Caco-2 (cell line): ENCODE measurements at regions not wholly inside any gene's neighbourhood (a gene's known extent, or its start where the extent isn't known, plus 50 kb on each side); places are given as distances from the start of the nearest gene placed in this dataset.

Source experiments
- BruUV-seq: library from RNA; stranded (reverse); fragments of 400-500 nt; replicated peaks from 2 replicates; lab custom pipeline; 2021; lab: Mats Ljungman, UMichigan
- CTCF ChIA-PET: fragments of 300-600 bp; sonication (Branson Sonifier 250); formaldehyde crosslinking; loops from one replicate; lab custom pipeline; 2022; ENCODE audit warnings: antibody characterized with exemption; lab: Charles Lee
- POLR2A ChIA-PET: fragments of 300-600 bp; sonication (Branson Sonifier 250); formaldehyde crosslinking; loops from one replicate; lab custom pipeline; 2022; ENCODE audit warnings: antibody characterized with exemption; lab: Charles Lee
- DNase-seq, 2 experiments: peaks; one replicate each; pipeline versions ENCODE4 v3.0.0 to v3.0.0-alpha.2; 2020 to 2022
- H3K27me3 ChIP-seq: replicated peaks from 2 replicates; pipeline ENCODE4 v1.6.0; 2011; ENCODE audit warnings: low read length; ENCODE audit not compliant: control insufficient read depth, insufficient read depth
- H3K36me3 ChIP-seq: 2 replicates; pipeline ENCODE4 v1.5.1; 2011; ENCODE audit warnings: low read length; ENCODE audit not compliant: control insufficient read depth, insufficient read depth
- H3K4me1 ChIP-seq: fragments of 250-450 bp; sonication (Bioruptor Pico); 2 replicates; pipeline ENCODE4 v1.5.1; 2020; ENCODE audit warnings: mild to moderate bottlenecking
- H3K4me3 ChIP-seq: 2 replicates; pipeline ENCODE4 v1.5.1; 2011; ENCODE audit warnings: low read depth, mild to moderate bottlenecking, control low read depth, low read length
- H3K9me3 ChIP-seq: fragments of 250-450 bp; sonication (Bioruptor Pico); 2 replicates; pipeline ENCODE4 v1.5.1; 2020; ENCODE audit warnings: mild to moderate bottlenecking, moderate library complexity
- H3K27ac Mint-ChIP-seq: one replicate; pipeline ENCODE4 v1.8.0; 2022; ENCODE audit warnings: mixed read lengths; ENCODE audit not compliant: unreplicated experiment
- H3K27me3 Mint-ChIP-seq: one replicate; pipeline ENCODE4 v1.8.0; 2022; ENCODE audit warnings: mixed read lengths; ENCODE audit not compliant: insufficient read depth, unreplicated experiment
- H3K36me3 Mint-ChIP-seq: one replicate; pipeline ENCODE4 v1.8.0; 2022; ENCODE audit warnings: mild to moderate bottlenecking, mixed read lengths; ENCODE audit not compliant: insufficient read depth, unreplicated experiment
- H3K4me1 Mint-ChIP-seq: one replicate; pipeline ENCODE4 v1.8.0; 2022; ENCODE audit warnings: low read depth, mixed read lengths; ENCODE audit not compliant: unreplicated experiment
- H3K4me3 Mint-ChIP-seq: one replicate; pipeline ENCODE4 v1.8.0; 2022; ENCODE audit warnings: mild to moderate bottlenecking, moderate library complexity, mixed read lengths; ENCODE audit not compliant: unreplicated experiment
- H3K9me3 Mint-ChIP-seq: one replicate; pipeline ENCODE4 v1.8.0; 2022; ENCODE audit warnings: mixed read lengths; ENCODE audit not compliant: unreplicated experiment
- intact Hi-C: fragments of 100-400 bp; cut with micrococcal nuclease; formaldehyde crosslinking; loops from one replicate; pipeline ENCODE4 v1.10.0; 2022; ENCODE audit not compliant: unreplicated experiment
- TF ChIP-seq, protein P1 (sequence below), 2 experiments: fragments of 200-600 bp in 1 of 2; IDR thresholded peaks; 1 replicate in 1 of 2; 2 replicates in 1 of 2; pipeline versions ENCODE4 v1.5.1 to v1.8.0; 2011 to 2022; ENCODE audit warnings: antibody characterized with exemption in 1 of 2, control low read depth in 1 of 2, inconsistent platforms in 1 of 2, low read depth in 1 of 2, low read length in 1 of 2, mild to moderate bottlenecking in 1 of 2, moderate library complexity in 1 of 2; ENCODE audit not compliant: insufficient read depth in 1 of 2, severe bottlenecking in 1 of 2, unreplicated experiment in 1 of 2

GRCh38 chr2:145289946-145290345 is 770.0 kb upstream of the ZEB2 start:
- no TSS peak for BruUV-seq
- H3K4me1 Mint-ChIP-seq: no peaks in the 10 kb centered on the region
- no peak overlapping the region for H3K27ac Mint-ChIP-seq
- ChIA-PET POLR2A (no interaction called here), CTCF (no interaction called here)
- Histone ChIP-seq H3K27me3 (no peaks in the 10 kb centered on the region), H3K36me3 (no peaks in the 10 kb centered on the region), H3K4me3 (no peak overlapping the region), H3K4me1 (no peaks in the 10 kb centered on the region), H3K9me3 (no peaks in the 10 kb centered on the region)
- DNase-seq: no peak
- peaks cover 11% of the 10 kb centered on the region for H3K27me3 Mint-ChIP-seq
- no peak overlapping the region for H3K4me3 Mint-ChIP-seq
- no peaks in the 10 kb centered on the region for H3K9me3 Mint-ChIP-seq
- TF ChIP-seq, protein P1, sequence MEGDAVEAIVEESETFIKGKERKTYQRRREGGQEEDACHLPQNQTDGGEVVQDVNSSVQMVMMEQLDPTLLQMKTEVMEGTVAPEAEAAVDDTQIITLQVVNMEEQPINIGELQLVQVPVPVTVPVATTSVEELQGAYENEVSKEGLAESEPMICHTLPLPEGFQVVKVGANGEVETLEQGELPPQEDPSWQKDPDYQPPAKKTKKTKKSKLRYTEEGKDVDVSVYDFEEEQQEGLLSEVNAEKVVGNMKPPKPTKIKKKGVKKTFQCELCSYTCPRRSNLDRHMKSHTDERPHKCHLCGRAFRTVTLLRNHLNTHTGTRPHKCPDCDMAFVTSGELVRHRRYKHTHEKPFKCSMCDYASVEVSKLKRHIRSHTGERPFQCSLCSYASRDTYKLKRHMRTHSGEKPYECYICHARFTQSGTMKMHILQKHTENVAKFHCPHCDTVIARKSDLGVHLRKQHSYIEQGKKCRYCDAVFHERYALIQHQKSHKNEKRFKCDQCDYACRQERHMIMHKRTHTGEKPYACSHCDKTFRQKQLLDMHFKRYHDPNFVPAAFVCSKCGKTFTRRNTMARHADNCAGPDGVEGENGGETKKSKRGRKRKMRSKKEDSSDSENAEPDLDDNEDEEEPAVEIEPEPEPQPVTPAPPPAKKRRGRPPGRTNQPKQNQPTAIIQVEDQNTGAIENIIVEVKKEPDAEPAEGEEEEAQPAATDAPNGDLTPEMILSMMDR (IDR thresholded peaks at IDR 0.05; ENCODE audit: insufficient read depth in 1 of 2, low read depth in 1 of 2, low read length in 1 of 2, severe bottlenecking in 1 of 2, unreplicated experiment in 1 of 2): no peak
- no peaks in the 10 kb centered on the region for H3K36me3 Mint-ChIP-seq
- intact Hi-C loops: no loop called here

GRCh38 chr2:145288650-145289496 is 769.0 kb upstream of the ZEB2 start:
- no peaks in the 10 kb centered on the region for H3K9me3 Mint-ChIP-seq
- CTCF ChIA-PET: no interaction called here

GRCh38 chr2:145287736-145288135 is 767.8 kb upstream of the ZEB2 start:
- CTCF ChIA-PET: no interaction called here
- peaks cover 11% of the 10 kb centered on the region for H3K27me3 Mint-ChIP-seq

More at GRCh38 chr2:145288650-145289496, 769.0 kb upstream of the ZEB2 start:
- BruUV-seq: no TSS peak
- H3K4me1 Mint-ChIP-seq: no peaks in the 10 kb centered on the region
- Histone ChIP-seq H3K4me1 (no peaks in the 10 kb centered on the region), H3K36me3 (no peaks in the 10 kb centered on the region), H3K4me3 (no peak overlapping the region), H3K9me3 (no peaks in the 10 kb centered on the region), H3K27me3 (no peaks in the 10 kb centered on the region)
- no peak overlapping the region for H3K27ac Mint-ChIP-seq
- H3K36me3 Mint-ChIP-seq: no peaks in the 10 kb centered on the region
- H3K4me3 Mint-ChIP-seq: no peak overlapping the region
- intact Hi-C loops: no loop called here
- DNase-seq: no peak
- H3K27me3 Mint-ChIP-seq: peaks cover 11% of the 10 kb centered on the region
- TF ChIP-seq, protein P1 (IDR thresholded peaks at IDR 0.05; ENCODE audit: insufficient read depth in 1 of 2, low read depth in 1 of 2, low read length in 1 of 2, severe bottlenecking in 1 of 2, unreplicated experiment in 1 of 2): no peak
- POLR2A ChIA-PET: no interaction called here

More at GRCh38 chr2:145287736-145288135, 767.8 kb upstream of the ZEB2 start:
- no peak for DNase-seq
- Mint-ChIP-seq H3K4me1 (no peaks in the 10 kb centered on the region), H3K9me3 (no peaks in the 10 kb centered on the region), H3K4me3 (no peak overlapping the region), H3K27ac (no peak overlapping the region), H3K36me3 (no peaks in the 10 kb centered on the region)
- no peak overlapping the region for H3K4me3 ChIP-seq
- BruUV-seq: no TSS peak
- no peaks in the 10 kb centered on the region for H3K9me3 ChIP-seq
- no peaks in the 10 kb centered on the region for H3K27me3 ChIP-seq
- H3K36me3 ChIP-seq: no peaks in the 10 kb centered on the region
- intact Hi-C loops: no loop called here
- no peaks in the 10 kb centered on the region for H3K4me1 ChIP-seq
- POLR2A ChIA-PET: no interaction called here
- TF ChIP-seq, protein P1 (IDR thresholded peaks at IDR 0.05; ENCODE audit: insufficient read depth in 1 of 2, low read depth in 1 of 2, low read length in 1 of 2, severe bottlenecking in 1 of 2, unreplicated experiment in 1 of 2): no peak
